GOT3 (cell line): ENCODE measurements at regions not wholly inside any gene's neighbourhood (a gene's known extent, or its start where the extent isn't known, plus 50 kb on each side); places are given as distances from the start of the nearest gene placed in this dataset.
"Not testable (repeated sequence)": the region's sequence is repeated elsewhere in the genome, so short reads cannot be mapped to it uniquely, and the experiment has no call there.

Source experiments
- DNase-seq: peaks from one replicate; lab custom pipeline; 2025; ENCODE audit warnings: mixed read lengths; lab: John Stamatoyannopoulos, UW

GRCh38 chr9:109976303-109976702 lies 196.3 kb downstream of the PALM2AKAP2 start:
- no peak for DNase-seq

- DNase-seq = no peak
Measured at GRCh38 chr9:109977521-109977920, 197.5 kb downstream of the PALM2AKAP2 start.

- no peak for DNase-seq
Measured at GRCh38 chr9:109981091-109981490, 201.1 kb downstream of the PALM2AKAP2 start.

- no peak for DNase-seq
Measured at GRCh38 chr9:109986521-109986991, 206.6 kb downstream of the PALM2AKAP2 start.

- no peak for DNase-seq
Measured at GRCh38 chr9:109989296-109989695, 209.3 kb downstream of the PALM2AKAP2 start.

GRCh38 chr9:109990541-109990940 lies 210.5 kb downstream of the PALM2AKAP2 start:
- DNase-seq = no peak

GRCh38 chr9:109992293-109992692 lies 212.3 kb downstream of the PALM2AKAP2 start:
- DNase-seq = no peak

- no peak for DNase-seq
Measured at GRCh38 chr9:109993250-109993978, 213.4 kb downstream of the PALM2AKAP2 start.

- DNase-seq = no peak
Measured at GRCh38 chr9:109994141-109994540, 213.8 kb downstream of the C9orf152 start.

- no peak for DNase-seq
Measured at GRCh38 chr9:109996936-109997580, 210.9 kb downstream of the C9orf152 start.

- no peak for DNase-seq
Measured at GRCh38 chr9:109997682-109998081, 210.3 kb downstream of the C9orf152 start.

GRCh38 chr9:110005521-110005920 lies 202.4 kb downstream of the C9orf152 start:
- DNase-seq = not testable (repeated sequence)

- DNase-seq = no peak
Measured at GRCh38 chr9:110006657-110007056, 201.3 kb downstream of the C9orf152 start.

- no peak for DNase-seq
Measured at GRCh38 chr9:110007477-110008270, 200.3 kb downstream of the C9orf152 start.

- DNase-seq = no peak
Measured at GRCh38 chr9:110008663-110009062, 199.3 kb downstream of the C9orf152 start.

- no peak for DNase-seq
Measured at GRCh38 chr9:110011628-110012320, 196.2 kb downstream of the C9orf152 start.

- DNase-seq = no peak
Measured at GRCh38 chr9:110013064-110013463, 194.9 kb downstream of the C9orf152 start.

GRCh38 chr9:110015759-110016158 lies 192.2 kb downstream of the C9orf152 start:
- DNase-seq = no peak

- DNase-seq = no peak
Measured at GRCh38 chr9:110016340-110016739, 191.6 kb downstream of the C9orf152 start.

GRCh38 chr9:110020216-110020615 lies 187.7 kb downstream of the C9orf152 start:
- not testable (repeated sequence) for DNase-seq

GRCh38 chr9:110021891-110022290 lies 186.1 kb downstream of the C9orf152 start:
- no peak for DNase-seq

- not testable (repeated sequence) for DNase-seq
Measured at GRCh38 chr9:110023221-110023620, 184.7 kb downstream of the C9orf152 start.
